Mesenchymal stem cell (in vitro differentiated cells and primary cell): ENCODE measurements at regions not wholly inside any gene's neighbourhood (a gene's known extent, or its start where the extent isn't known, plus 50 kb on each side); places are given as distances from the start of the nearest gene placed in this dataset.
"Not testable (repeated sequence)": the region's sequence is repeated elsewhere in the genome, so short reads cannot be mapped to it uniquely, and the experiment has no call there.

Experiments used
- DNase-seq: peaks from one replicate; pipeline ENCODE4 v3.0.0-alpha.2; 2013
- H2AFZ ChIP-seq: one replicate; pipeline ENCODE4 v1.6.1; 2013; ENCODE audit warnings: low read depth, mild to moderate bottlenecking, control low read depth, inconsistent platforms, low read length, moderate library complexity
- H2AK5ac ChIP-seq: 2 replicates; pipeline ENCODE4 v1.6.1; 2013; ENCODE audit warnings: low read length, moderate library complexity, mild to moderate bottlenecking, inconsistent platforms; ENCODE audit not compliant: severe bottlenecking
- H2BK120ac ChIP-seq: one replicate; pipeline ENCODE4 v1.6.1; 2013; ENCODE audit warnings: low read depth, mild to moderate bottlenecking, inconsistent platforms, low read length, moderate library complexity
- H2BK12ac ChIP-seq, 2 experiments: one replicate each; pipeline ENCODE4 v1.6.1; 2013; ENCODE audit warnings: inconsistent platforms in 2 of 2, low read length in 2 of 2, mild to moderate bottlenecking in 2 of 2, moderate library complexity in 2 of 2, control low read depth in 1 of 2
- H2BK15ac ChIP-seq: one replicate; pipeline ENCODE4 v1.6.1; 2013; ENCODE audit warnings: mild to moderate bottlenecking, low read depth, inconsistent platforms; ENCODE audit not compliant: poor library complexity, severe bottlenecking
- H2BK5ac ChIP-seq: 2 replicates; pipeline ENCODE4 v1.6.1; 2013; ENCODE audit warnings: low read depth, mild to moderate bottlenecking, low read length, control low read depth, inconsistent platforms; ENCODE audit not compliant: poor library complexity, severe bottlenecking
- H3K14ac ChIP-seq, 2 experiments: one replicate each; pipeline ENCODE4 v1.6.1; 2013; ENCODE audit warnings: inconsistent platforms in 2 of 2, low read length in 2 of 2, control low read depth in 1 of 2, mild to moderate bottlenecking in 1 of 2, moderate library complexity in 1 of 2
- H3K18ac ChIP-seq, 2 experiments: one replicate each; pipeline ENCODE4 v1.6.1; 2013; ENCODE audit warnings: inconsistent platforms in 2 of 2, low read length in 2 of 2, control low read depth in 1 of 2, low read depth in 1 of 2, mild to moderate bottlenecking in 1 of 2
- H3K23ac ChIP-seq, 2 experiments: one replicate each; pipeline ENCODE4 v1.6.1; 2013; ENCODE audit warnings: inconsistent platforms in 2 of 2, low read length in 2 of 2, mild to moderate bottlenecking in 2 of 2, moderate library complexity in 2 of 2, control low read depth in 1 of 2
- H3K27ac ChIP-seq: 2 replicates; pipeline ENCODE4 v1.5.1; 2013; ENCODE audit warnings: mild to moderate bottlenecking, moderate library complexity, low read length, control low read depth, inconsistent platforms; ENCODE audit not compliant: poor library complexity, severe bottlenecking
- H3K27me3 ChIP-seq, 2 experiments: 2 replicates each; pipeline versions ENCODE4 v1.6.1 to v1.7.0; 2013; ENCODE audit warnings: low read length in 2 of 2, mild to moderate bottlenecking in 2 of 2, moderate library complexity in 2 of 2, control low read depth in 1 of 2, inconsistent platforms in 1 of 2; ENCODE audit not compliant: control insufficient read depth in 1 of 2, insufficient read depth in 1 of 2
- H3K36me3 ChIP-seq, 2 experiments: 2 replicates each; pipeline versions ENCODE4 v1.6.1 to v1.7.0; 2013; ENCODE audit warnings: low read length in 2 of 2, control low read depth in 1 of 2, inconsistent platforms in 1 of 2, low read depth in 1 of 2, mild to moderate bottlenecking in 1 of 2; ENCODE audit not compliant: insufficient read depth in 2 of 2, control insufficient read depth in 1 of 2
- H3K4ac ChIP-seq, 2 experiments: one replicate each; pipeline ENCODE4 v1.6.1; 2013; ENCODE audit warnings: inconsistent platforms in 2 of 2, low read length in 2 of 2, mild to moderate bottlenecking in 2 of 2, moderate library complexity in 2 of 2, control low read depth in 1 of 2, low read depth in 1 of 2
- H3K4me1 ChIP-seq: 2 replicates; pipeline ENCODE4 v1.6.1; 2013; ENCODE audit warnings: low read depth, low read length, control low read depth; ENCODE audit not compliant: control insufficient read depth, insufficient read depth
- H3K4me2 ChIP-seq: 2 replicates; pipeline ENCODE4 v1.6.1; 2013; ENCODE audit warnings: low read length, mild to moderate bottlenecking, inconsistent platforms; ENCODE audit not compliant: poor library complexity, severe bottlenecking
- H3K4me3 ChIP-seq, 2 experiments: 2 replicates each; pipeline versions ENCODE4 v1.5.1 to v1.7.0; 2013; ENCODE audit warnings: low read length in 2 of 2, mild to moderate bottlenecking in 2 of 2, control low read depth in 1 of 2, low read depth in 1 of 2; ENCODE audit not compliant: insufficient read depth in 1 of 2
- H3K79me1 ChIP-seq: replicated peaks from 2 replicates; pipeline ENCODE4 v1.6.1; 2013; ENCODE audit warnings: mild to moderate bottlenecking, control low read depth, low read length, inconsistent platforms; ENCODE audit not compliant: poor library complexity, severe bottlenecking
- H3K9ac ChIP-seq: 2 replicates; pipeline ENCODE4 v1.7.0; 2013; ENCODE audit warnings: mild to moderate bottlenecking, low read length, moderate library complexity
- H3K9me3 ChIP-seq: 2 replicates; pipeline ENCODE4 v1.7.0; 2013; ENCODE audit warnings: mild to moderate bottlenecking, low read length; ENCODE audit not compliant: control insufficient read depth
- H4K8ac ChIP-seq: one replicate; pipeline ENCODE4 v1.6.1; 2013; ENCODE audit warnings: inconsistent platforms, mild to moderate bottlenecking, low read length, moderate library complexity
- H4K91ac ChIP-seq: one replicate; pipeline ENCODE4 v1.6.1; 2013; ENCODE audit warnings: mild to moderate bottlenecking, low read length, inconsistent platforms
- WGBS: methylation state at CpG from one replicate; pipeline ENCODE4 v1.1.7; 2013; ENCODE audit warnings: mixed read lengths; 5-methylcytosine and 5-hydroxymethylcytosine counted together

DNA sequence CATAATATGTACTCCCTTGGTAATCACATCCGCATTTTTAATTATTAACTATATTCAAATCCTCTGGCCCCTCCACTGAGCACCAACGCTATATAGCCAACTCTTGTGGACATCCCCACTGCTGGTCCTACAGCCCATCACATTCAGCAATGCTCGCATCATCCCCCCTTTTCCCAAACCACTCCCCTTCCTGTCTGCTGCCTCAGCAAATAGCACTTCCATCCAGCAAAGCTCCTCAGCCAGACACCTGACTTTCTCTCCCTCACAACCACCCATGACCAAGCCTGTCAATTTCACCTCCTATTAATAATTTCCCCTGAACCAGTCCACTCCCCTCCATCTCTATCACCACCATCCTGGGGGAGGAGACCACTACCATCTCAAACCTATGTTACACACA, 65.5 kb upstream of the KIF2A start:
- H3K4me1 ChIP-seq, H3K4ac ChIP-seq, H3K4me3 ChIP-seq, H2BK120ac ChIP-seq, H3K4me2 ChIP-seq, H3K18ac ChIP-seq, H4K91ac ChIP-seq, H3K14ac ChIP-seq, H3K27me3 ChIP-seq, H2BK15ac ChIP-seq, H2AFZ ChIP-seq, DNase-seq, H3K9ac ChIP-seq, H3K36me3 ChIP-seq, H2BK12ac ChIP-seq, H3K23ac ChIP-seq, H2BK5ac ChIP-seq, H3K27ac ChIP-seq, H3K9me3 ChIP-seq, H2AK5ac ChIP-seq, H3K79me1 ChIP-seq, H4K8ac ChIP-seq: not testable (repeated sequence)
- WGBS = 94% methylated on average over 3 of the region's 3 CpGs

DNA sequence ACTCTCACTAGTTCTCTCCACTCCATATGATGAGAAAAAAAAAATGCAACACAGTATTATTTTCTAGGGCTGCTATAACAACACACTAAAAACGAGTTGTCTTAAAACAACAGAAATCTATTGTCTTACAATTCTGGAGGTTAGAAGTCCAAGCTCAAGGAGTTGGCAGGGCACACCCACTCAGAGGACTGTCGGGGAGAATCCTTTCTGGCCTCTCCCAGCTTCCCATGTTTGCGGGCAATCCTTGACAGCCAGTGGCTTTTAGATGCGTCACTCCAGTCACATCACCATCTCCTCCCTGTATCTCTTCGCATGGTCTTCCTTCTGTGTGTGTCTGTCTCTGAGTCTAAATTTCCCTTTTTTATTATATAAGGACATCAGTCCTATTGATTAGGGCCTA, 64.0 kb upstream of the KIF2A start:
- not testable (repeated sequence) for H3K27ac ChIP-seq, H3K4me2 ChIP-seq, H3K79me1 ChIP-seq, H2AK5ac ChIP-seq, H3K4me1 ChIP-seq, H3K9me3 ChIP-seq, DNase-seq, H3K27me3 ChIP-seq, H2BK12ac ChIP-seq, H3K4ac ChIP-seq, H4K91ac ChIP-seq, H3K18ac ChIP-seq, H2BK120ac ChIP-seq, H2AFZ ChIP-seq, H3K23ac ChIP-seq, H3K9ac ChIP-seq, H4K8ac ChIP-seq, H3K36me3 ChIP-seq, H3K14ac ChIP-seq, H2BK15ac ChIP-seq, H2BK5ac ChIP-seq, H3K4me3 ChIP-seq
- 98% methylated on average over 2 of the region's 5 CpGs for WGBS

DNA sequence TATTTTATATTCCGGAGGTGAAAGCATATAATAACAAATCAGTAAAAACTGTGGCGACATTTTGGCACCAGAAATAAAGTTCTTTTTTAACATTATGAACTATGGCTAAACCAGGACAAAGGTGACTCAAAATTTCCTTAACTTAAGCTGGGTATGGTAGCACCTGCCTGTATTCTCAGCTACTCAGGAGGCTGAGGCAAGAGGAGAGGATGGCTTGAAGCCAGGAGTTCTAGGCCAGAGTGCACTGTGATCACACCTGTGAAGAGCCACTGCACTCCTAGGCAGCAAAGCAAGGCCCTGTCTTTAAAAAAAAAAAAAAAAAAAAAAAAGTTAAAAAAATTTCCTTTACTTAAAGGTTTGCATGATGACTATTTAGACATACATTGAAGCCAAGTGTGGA, 63.0 kb upstream of the KIF2A start:
- H3K27ac ChIP-seq, H3K79me1 ChIP-seq, H3K9ac ChIP-seq, H3K14ac ChIP-seq, H2AFZ ChIP-seq, H2BK5ac ChIP-seq, H2BK120ac ChIP-seq, DNase-seq, H3K9me3 ChIP-seq, H3K4me2 ChIP-seq, H3K23ac ChIP-seq, H3K4me1 ChIP-seq, H3K4me3 ChIP-seq, H2BK15ac ChIP-seq, H3K18ac ChIP-seq, H3K4ac ChIP-seq, H2BK12ac ChIP-seq, H4K8ac ChIP-seq, H3K36me3 ChIP-seq, H3K27me3 ChIP-seq, H4K91ac ChIP-seq, H2AK5ac ChIP-seq: not testable (repeated sequence)
- no CpG with 5 or more reads among the region's 2 CpGs for WGBS

DNA sequence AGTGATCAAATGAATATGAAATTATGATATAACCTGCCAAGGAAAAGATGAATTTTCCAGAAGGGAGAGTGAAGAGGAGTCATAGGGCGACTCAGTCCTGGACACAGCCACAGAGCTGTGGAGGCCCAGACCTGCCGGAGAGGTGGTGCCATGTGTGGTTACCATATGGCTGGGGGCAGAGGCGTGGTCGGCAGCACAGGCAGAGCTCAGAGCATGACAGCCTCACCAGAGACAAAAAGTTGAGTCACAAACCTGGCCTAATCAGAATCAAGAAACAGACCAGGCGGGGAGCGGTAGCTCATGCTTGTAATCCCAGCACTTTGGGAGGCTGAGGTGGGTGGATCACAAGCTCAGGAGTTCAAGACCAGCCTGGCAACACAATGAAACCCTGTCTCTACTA, 57.8 kb upstream of the KIF2A start:
- H2BK5ac ChIP-seq, H3K23ac ChIP-seq, H3K4me2 ChIP-seq, H2BK15ac ChIP-seq, H3K14ac ChIP-seq, H3K27ac ChIP-seq, H3K9ac ChIP-seq, H3K4ac ChIP-seq, H3K4me1 ChIP-seq, H4K8ac ChIP-seq, H3K9me3 ChIP-seq, H2AFZ ChIP-seq, H2AK5ac ChIP-seq, H3K79me1 ChIP-seq, H2BK12ac ChIP-seq, H3K27me3 ChIP-seq, DNase-seq, H2BK120ac ChIP-seq, H3K36me3 ChIP-seq, H4K91ac ChIP-seq, H3K4me3 ChIP-seq, H3K18ac ChIP-seq: not testable (repeated sequence)
- WGBS = 95% methylated on average over 4 of the region's 6 CpGs
